GM10248 (cell line): ENCODE measurements at regions not wholly inside any gene's neighbourhood (a gene's known extent, or its start where the extent isn't known, plus 50 kb on each side); places are given as distances from the start of the nearest gene placed in this dataset.

Source experiments
- CTCF ChIA-PET: fragments of 300-600 bp; sonication (Branson Sonifier 250); formaldehyde crosslinking; extraction: SDS; loops from one replicate; lab custom pipeline; 2021; ENCODE audit warnings: antibody characterized with exemption; lab: Yijun Ruan, JAX
- POLR2A ChIA-PET: fragments of 350-650 bp; sonication (Branson Sonifier 250); formaldehyde crosslinking; extraction: SDS; loops from one replicate; lab custom pipeline; 2020; ENCODE audit warnings: antibody characterized with exemption; lab: Yijun Ruan, JAX
- DNase-seq: peaks from one replicate; pipeline ENCODE4 v3.0.0; 2012; ENCODE audit errors: extremely low spot score
- CTCF ChIP-seq: IDR thresholded peaks from 2 replicates; pipeline ENCODE4 v1.5.1; 2012; ENCODE audit warnings: mild to moderate bottlenecking, low read depth; ENCODE audit errors: extremely low read depth, missing control alignments, control extremely low read depth

GRCh38 chr18:46331316-46331715 is 227.1 kb downstream of the HAUS1 start:
- POLR2A ChIA-PET = no interaction called here
- CTCF ChIA-PET = no interaction called here
- DNase-seq = no peak
- TF ChIP-seq CTCF = no peak

GRCh38 chr18:46332286-46332801 is 228.2 kb downstream of the HAUS1 start:
- no peak for DNase-seq
- no peak for TF ChIP-seq CTCF
- ChIA-PET POLR2A (no interaction called here), CTCF (interaction anchor here (1.1 kb wide), 1 partner anchor 9 kb away, joined by 3 read pairs; no protein-coding TSS in a partner anchor)

- ChIA-PET CTCF (no interaction called here), POLR2A (no interaction called here)
- DNase-seq = no peak
- TF ChIP-seq CTCF = no peak
Observed at GRCh38 chr18:46332921-46333341, 228.7 kb downstream of the HAUS1 start.

DNA sequence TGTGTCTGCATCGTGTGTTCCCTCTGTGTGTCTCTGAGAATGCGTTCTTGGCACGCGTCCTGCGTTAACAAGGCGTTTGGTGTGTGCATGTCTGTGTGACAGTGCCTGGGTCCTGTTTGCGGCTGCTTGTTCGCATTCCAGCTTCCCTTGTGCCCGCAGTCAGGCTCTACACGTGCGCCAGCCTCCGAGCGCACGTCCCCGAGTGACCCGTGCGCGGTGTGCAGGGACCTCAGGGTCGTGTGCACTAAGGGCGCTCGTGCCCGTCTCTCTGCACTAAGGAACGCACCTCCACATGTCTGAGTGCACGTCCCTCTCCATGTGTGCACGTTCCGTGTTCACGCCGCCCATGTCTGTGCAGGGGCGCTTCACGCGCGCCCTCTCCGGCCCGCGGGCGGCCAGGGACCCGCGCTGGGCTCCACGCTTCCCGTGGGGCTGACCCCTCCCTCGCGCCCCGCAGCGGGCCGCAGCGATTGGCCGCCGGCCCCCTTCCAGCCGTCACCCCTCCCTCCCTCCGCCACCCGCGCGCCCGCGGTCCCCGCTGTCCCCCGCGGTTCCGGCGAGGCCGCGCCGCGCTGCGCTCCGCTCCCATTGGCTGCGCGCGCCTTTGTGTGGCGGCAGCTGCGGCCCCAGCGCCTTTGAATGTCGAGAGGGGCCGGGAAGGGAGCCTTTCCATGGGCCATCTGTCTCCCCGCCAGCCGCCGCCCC is 229.4 kb downstream of the HAUS1 start:
- ChIA-PET POLR2A (no interaction called here), CTCF (no interaction called here)
- no peak for TF ChIP-seq CTCF
- DNase-seq = no peak

DNA sequence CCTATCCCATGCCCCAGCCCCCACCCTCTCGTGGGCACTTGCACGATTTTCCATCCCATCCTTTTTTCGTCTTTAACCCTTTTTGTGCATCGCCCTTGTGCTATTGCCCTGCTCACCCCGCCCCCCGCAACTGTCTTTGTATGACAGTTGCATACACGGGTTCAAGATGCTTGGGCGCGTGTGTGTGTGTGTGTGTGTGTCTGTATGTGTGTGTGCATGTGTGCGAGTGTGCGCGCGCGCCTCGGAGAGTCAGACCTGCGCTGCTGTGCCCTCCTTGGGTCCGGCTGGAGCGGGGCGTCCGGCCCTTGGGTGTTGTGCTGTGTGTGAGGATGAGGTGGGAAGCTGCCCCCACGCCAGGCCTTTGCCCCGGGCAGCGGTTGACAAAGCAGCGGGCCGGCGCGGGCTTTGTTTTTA is 230.7 kb downstream of the HAUS1 start:
- ChIA-PET POLR2A (no interaction called here), CTCF (no interaction called here)
- TF ChIP-seq CTCF = no peak
- no peak for DNase-seq

DNA sequence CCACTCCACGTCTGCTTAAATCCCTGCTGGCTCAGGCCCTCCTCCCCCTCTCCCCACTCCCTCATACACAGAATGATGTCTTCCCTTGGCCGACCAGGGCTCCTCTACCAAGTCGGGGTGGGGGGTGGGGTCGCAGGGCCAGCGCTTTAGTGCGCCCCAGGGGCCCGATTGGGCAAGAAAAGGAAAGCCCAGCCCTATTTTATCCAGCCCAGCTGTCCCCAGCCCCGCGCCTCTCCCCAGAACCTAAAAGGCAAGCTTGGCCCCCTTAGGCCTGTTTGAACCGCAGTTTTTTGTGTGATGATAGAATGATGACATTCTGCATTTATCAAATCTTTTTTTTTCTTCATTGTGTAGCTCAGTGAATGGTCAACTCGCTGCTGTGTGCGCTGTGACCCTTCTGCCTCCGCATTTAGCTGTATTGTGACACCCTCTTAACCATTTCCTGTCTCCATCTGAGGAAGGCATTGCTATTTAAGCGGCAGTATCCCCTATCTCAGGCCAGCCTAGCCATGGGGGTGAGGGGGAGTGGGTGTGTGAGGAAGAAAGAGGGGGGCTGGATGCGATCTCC is 231.4 kb downstream of the HAUS1 start:
- CTCF ChIA-PET = interaction anchor here (1.1 kb wide), 1 partner anchor 54 kb away, joined by 4 read pairs; no protein-coding TSS in a partner anchor
- TF ChIP-seq CTCF = no peak
- no peak for DNase-seq
- POLR2A ChIA-PET = no interaction called here
